ENCODE measurements at regions not wholly inside any gene's neighbourhood (a gene's known extent, or its start where the extent isn't known, plus 50 kb on each side); places are given as distances from the start of the nearest gene placed in this dataset.

GRCh38 chr10:127610816-127611215 lies 61.7 kb downstream of the NPS start:
- DNase-seq = no peak

- no peak for DNase-seq
These were observed 65.4 kb downstream of the NPS start for GRCh38 chr10:127614484-127615017.

- no peak for DNase-seq
These were observed 69.7 kb downstream of the NPS start for GRCh38 chr10:127618797-127619196.

- DNase-seq = peak; percentile 19
These were observed 70.6 kb downstream of the NPS start for GRCh38 chr10:127619546-127620325.

- no peak for DNase-seq
These were observed 86.8 kb downstream of the NPS start for GRCh38 chr10:127635882-127636281.

GRCh38 chr10:127648885-127649284 lies 88.1 kb upstream of the FOXI2 start:
- DNase-seq = no peak

- DNase-seq = no peak
These were observed 87.3 kb upstream of the FOXI2 start for GRCh38 chr10:127649642-127650041.

GRCh38 chr10:127657056-127657455 lies 79.9 kb upstream of the FOXI2 start:
- no peak for DNase-seq

- peak; percentile 1 for DNase-seq
These were observed 60.6 kb upstream of the FOXI2 start for GRCh38 chr10:127676430-127676829.

- no peak for DNase-seq
These were observed 58.9 kb upstream of the FOXI2 start for GRCh38 chr10:127678091-127678490.

GRCh38 chr10:127679642-127680255 lies 57.2 kb upstream of the FOXI2 start:
- no peak for DNase-seq
